Neural cell (in vitro differentiated cells): ENCODE measurements at regions not wholly inside any gene's neighbourhood (a gene's known extent, or its start where the extent isn't known, plus 50 kb on each side); places are given as distances from the start of the nearest gene placed in this dataset.

ENCODE experiments used
- H2AFZ ChIP-seq: fragments of 200-600, 300-800 bp; sonication (generic), shearing (Covaris generic); 2 replicates; pipeline ENCODE4 v1.6.0; 2014; ENCODE audit warnings: low read depth, mild to moderate bottlenecking, antibody characterized with exemption, low read length, moderate library complexity
- H3F3A ChIP-seq: fragments of 200-600 bp; shearing (Covaris generic); 2 replicates; pipeline ENCODE4 v1.6.1; 2016; ENCODE audit warnings: mild to moderate bottlenecking, moderate library complexity, mixed read lengths, antibody characterized with exemption, low read length; ENCODE audit not compliant: insufficient read depth, poor library complexity, severe bottlenecking
- H3K27ac ChIP-seq: fragments of 200-600, 300-800 bp; sonication (generic), shearing (Covaris generic); 2 replicates; pipeline ENCODE4 v1.5.1; 2014; ENCODE audit warnings: mild to moderate bottlenecking, low read length, moderate library complexity
- H3K27me3 ChIP-seq: fragments of 300-800, 200-600 bp; sonication (generic), shearing (Covaris generic); 2 replicates; pipeline ENCODE4 v1.6.0; 2014; ENCODE audit warnings: mild to moderate bottlenecking, low read depth, low read length, moderate library complexity; ENCODE audit not compliant: insufficient read depth
- H3K36me3 ChIP-seq: fragments of 300-800, 200-600 bp; sonication (generic), shearing (Covaris generic); 2 replicates; pipeline ENCODE4 v1.5.1; 2014; ENCODE audit warnings: mild to moderate bottlenecking, antibody characterized with exemption, low read length, moderate library complexity; ENCODE audit not compliant: insufficient read depth
- H3K4me2 ChIP-seq: fragments of 300-800, 200-600 bp; sonication (generic), shearing (Covaris generic); 2 replicates; pipeline ENCODE4 v1.6.0; 2014; ENCODE audit warnings: mild to moderate bottlenecking, low read length
- H3K4me3 ChIP-seq: fragments of 300-800, 200-600 bp; sonication (generic), shearing (Covaris generic); 2 replicates; pipeline ENCODE4 v1.5.1; 2014; ENCODE audit warnings: mild to moderate bottlenecking, low read length, moderate library complexity
- H3K79me2 ChIP-seq: fragments of 200-600 bp; shearing (Covaris generic); replicated peaks from 2 replicates; pipeline ENCODE4 v1.6.0; 2014; ENCODE audit warnings: mild to moderate bottlenecking, low read length, moderate library complexity; ENCODE audit not compliant: insufficient read depth
- H3K9ac ChIP-seq: fragments of 300-800, 200-600 bp; sonication (generic), shearing (Covaris generic); 2 replicates; pipeline ENCODE4 v1.6.1; 2016; ENCODE audit warnings: mild to moderate bottlenecking, low read length, mixed read lengths
- H3K9me2 ChIP-seq: fragments of 200-600 bp; shearing (Covaris generic); 2 replicates; pipeline ENCODE4 v1.6.1; 2016; ENCODE audit warnings: mild to moderate bottlenecking, low read length, mixed read lengths; ENCODE audit not compliant: insufficient read depth
- H3K9me3 ChIP-seq: fragments of 200-600, 300-800 bp; sonication (generic), shearing (Covaris generic); 2 replicates; pipeline ENCODE4 v1.6.1; 2016; ENCODE audit warnings: mild to moderate bottlenecking, mixed run types, low read length, moderate library complexity, mixed read lengths
- H4K20me1 ChIP-seq: fragments of 200-600 bp; shearing (Covaris generic); 2 replicates; pipeline ENCODE4 v1.6.1; 2016; ENCODE audit warnings: mild to moderate bottlenecking, mixed run types; ENCODE audit not compliant: insufficient read depth
- CTCF ChIP-seq: fragments of 450-650 bp; IDR thresholded peaks from 2 replicates; pipeline ENCODE4 v1.5.1; 2014; ENCODE audit warnings: antibody characterized with exemption, mild to moderate bottlenecking, moderate library complexity; ENCODE audit not compliant: poor library complexity, severe bottlenecking
- EP300 ChIP-seq: fragments of 450-650 bp; conservative IDR thresholded peaks from 2 replicates; pipeline ENCODE4 v1.6.1; 2014; ENCODE audit warnings: antibody characterized with exemption, mild to moderate bottlenecking, moderate library complexity; ENCODE audit not compliant: poor library complexity, severe bottlenecking
- EZH2 ChIP-seq: fragments of 200-600, 300-800 bp; shearing (Covaris generic), sonication (generic); IDR thresholded peaks from 2 replicates; pipeline ENCODE4 v1.6.1; 2014; ENCODE audit warnings: antibody characterized with exemption, low read length, borderline replicate concordance, mild to moderate bottlenecking; ENCODE audit not compliant: insufficient read depth, poor library complexity, severe bottlenecking
- MXI1 ChIP-seq: fragments of 450-650 bp; conservative IDR thresholded peaks from 2 replicates; pipeline ENCODE4 v1.6.1; 2014; ENCODE audit warnings: antibody characterized with exemption, mild to moderate bottlenecking; ENCODE audit not compliant: poor library complexity, severe bottlenecking
- POLR2AphosphoS5 ChIP-seq: IDR thresholded peaks from 2 replicates; pipeline ENCODE4 v1.6.1; 2012
- RAD21 ChIP-seq: fragments of 450-650 bp; conservative IDR thresholded peaks from 2 replicates; pipeline ENCODE4 v1.6.1; 2014; ENCODE audit warnings: antibody characterized with exemption, mild to moderate bottlenecking, moderate library complexity
- REST ChIP-seq: IDR thresholded peaks from 2 replicates; pipeline ENCODE4 v1.6.1; 2012; ENCODE audit warnings: borderline replicate concordance
- SMC3 ChIP-seq: fragments of 450-650 bp; conservative IDR thresholded peaks from 2 replicates; pipeline ENCODE4 v1.6.1; 2014; ENCODE audit warnings: antibody characterized with exemption, mild to moderate bottlenecking, moderate library complexity; ENCODE audit not compliant: poor library complexity
- TAF1 ChIP-seq: IDR thresholded peaks from 2 replicates; pipeline ENCODE4 v1.6.1; 2012; ENCODE audit warnings: low read depth

DNA sequence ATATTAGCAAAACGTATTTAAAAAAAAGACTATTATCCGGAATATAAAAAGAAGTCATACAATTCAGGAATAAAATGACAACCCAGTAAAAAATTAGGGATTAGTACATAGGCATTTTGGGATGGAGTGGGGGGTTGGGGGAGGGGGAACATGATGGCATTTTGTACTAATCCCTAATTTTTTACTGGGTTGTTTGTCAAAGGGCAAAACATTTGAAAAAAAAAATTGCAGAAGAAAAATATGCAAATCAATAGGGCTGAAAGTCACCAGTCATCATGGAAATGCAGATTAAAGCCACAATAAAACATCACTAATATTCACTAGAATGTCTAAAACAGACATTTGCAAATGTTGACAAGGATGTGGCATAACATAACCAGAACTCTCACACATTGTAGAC, 82.5 kb downstream of the RPL22L1 start:
- TF ChIP-seq RAD21, result no peak
- no peak for TF ChIP-seq TAF1
- no peak for TF ChIP-seq EP300
- TF ChIP-seq MXI1, result no peak
- TF ChIP-seq REST, result no peak
- TF ChIP-seq CTCF, result no peak
- TF ChIP-seq SMC3, result no peak
- no peak for TF ChIP-seq EZH2
- TF ChIP-seq POLR2AphosphoS5, result no peak
- Histone ChIP-seq H3K36me3 (no peaks in the 10 kb centered on the region), H3F3A (no peaks in the 10 kb centered on the region), H3K79me2 (no peaks in the 10 kb centered on the region), H4K20me1 (no peaks in the 10 kb centered on the region), H3K27ac (no peak overlapping the region), H3K9me3 (no peaks in the 10 kb centered on the region), H3K4me3 (no peak overlapping the region), H3K9ac (no peak overlapping the region), H3K27me3 (no peaks in the 10 kb centered on the region), H3K9me2 (no peaks in the 10 kb centered on the region), H2AFZ (no peak overlapping the region), H3K4me2 (no peak overlapping the region)

GRCh38 chr3:170785454-170785853, 84.5 kb downstream of the RPL22L1 start:
- Histone ChIP-seq H2AFZ (no peak overlapping the region), H3K4me3 (no peak overlapping the region), H3K36me3 (no peaks in the 10 kb centered on the region), H3K9ac (no peak overlapping the region), H3K9me2 (no peaks in the 10 kb centered on the region), H3K27me3 (no peaks in the 10 kb centered on the region), H3K9me3 (no peaks in the 10 kb centered on the region), H3K4me2 (no peak overlapping the region), H3K27ac (no peak overlapping the region), H3K79me2 (no peaks in the 10 kb centered on the region), H4K20me1 (no peaks in the 10 kb centered on the region), H3F3A (no peaks in the 10 kb centered on the region)
- TF ChIP-seq REST (no peak), MXI1 (no peak), POLR2AphosphoS5 (no peak), RAD21 (no peak), TAF1 (no peak), EZH2 (no peak), EP300 (no peak), CTCF (no peak)
